Neural progenitor cell (in vitro differentiated cells): ENCODE measurements at regions not wholly inside any gene's neighbourhood (a gene's known extent, or its start where the extent isn't known, plus 50 kb on each side); places are given as distances from the start of the nearest gene placed in this dataset.

ENCODE experiments used
- CTCF ChIP-seq: fragments of 200-600 bp; sonication (generic); IDR thresholded peaks from 2 replicates; pipeline ENCODE4 v1.5.1; 2017; ENCODE audit warnings: antibody characterized with exemption, mild to moderate bottlenecking
- EZH2 ChIP-seq: fragments of 200-600 bp; sonication (generic); IDR thresholded peaks from 2 replicates; pipeline ENCODE4 v1.6.1; 2017; ENCODE audit warnings: antibody characterized with exemption, mild to moderate bottlenecking, moderate library complexity
- EZH2phosphoT487 ChIP-seq: fragments of 200-600 bp; sonication (generic); IDR thresholded peaks from 2 replicates; pipeline ENCODE4 v1.6.1; 2017; ENCODE audit warnings: antibody characterized with exemption

DNA sequence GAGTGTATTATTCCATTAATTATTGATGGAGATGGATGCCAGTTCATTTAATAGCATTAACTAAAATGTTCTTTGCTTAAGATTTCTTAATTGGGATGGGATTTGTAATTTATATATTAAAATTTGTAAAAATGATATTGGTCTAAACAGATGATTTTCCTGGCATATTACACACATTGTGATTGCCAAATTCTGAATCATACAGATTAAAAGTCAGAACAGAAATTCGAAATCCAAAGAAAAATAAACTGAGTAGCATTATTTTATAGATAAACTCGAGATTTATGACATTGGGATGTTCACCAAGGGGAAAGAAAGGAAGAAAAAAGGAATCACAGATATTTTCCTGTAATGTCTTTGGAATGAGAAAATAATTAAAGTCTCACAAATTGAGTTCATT is 481.1 kb downstream of the CCER1 start:
- TF ChIP-seq CTCF (no peak), EZH2phosphoT487 (no peak), EZH2 (no peak)
